ENCODE measurements at regions not wholly inside any gene's neighbourhood (a gene's known extent, or its start where the extent isn't known, plus 50 kb on each side); places are given as distances from the start of the nearest gene placed in this dataset.
"Not testable (repeated sequence)": the region's sequence is repeated elsewhere in the genome, so short reads cannot be mapped to it uniquely, and the experiment has no call there.

DNA sequence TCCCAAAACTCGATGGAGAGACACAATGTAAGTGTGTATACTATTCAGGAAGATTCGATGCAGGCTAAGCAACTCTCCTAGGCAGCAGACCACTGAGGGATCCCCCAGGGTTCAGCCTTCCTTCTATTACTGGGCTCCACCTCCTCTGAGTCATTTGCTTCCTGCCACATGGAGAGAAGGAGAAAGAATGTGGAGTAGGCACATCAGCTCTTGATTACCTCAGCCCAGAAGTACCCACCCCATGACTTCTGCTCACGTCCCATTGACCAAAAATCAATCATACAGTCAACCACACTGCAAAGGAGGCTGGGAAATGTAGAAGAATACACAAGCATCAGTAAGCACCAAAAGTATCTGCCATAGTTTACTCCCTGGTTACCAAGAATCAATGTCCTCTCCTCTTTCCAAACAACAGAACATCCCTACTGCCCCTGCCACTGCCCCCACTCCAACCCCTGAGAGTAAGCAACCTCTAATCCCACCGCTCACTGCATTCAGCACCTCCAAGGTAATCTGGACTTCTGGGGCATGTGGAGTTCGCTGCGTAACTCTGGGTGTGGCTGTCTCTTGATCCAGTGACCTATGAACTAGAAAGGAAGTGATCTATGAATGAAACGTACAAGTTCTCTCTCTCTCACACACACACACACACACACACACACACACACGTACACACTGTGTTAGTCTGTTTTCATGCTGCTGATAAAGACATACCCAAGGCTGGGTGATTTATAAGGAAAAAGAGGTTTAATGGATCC is 91.2 kb upstream of the C1QTNF7 start:
- DNase-seq (ENCODE audit: low read depth, low spot score): peak; percentile 35

DNA sequence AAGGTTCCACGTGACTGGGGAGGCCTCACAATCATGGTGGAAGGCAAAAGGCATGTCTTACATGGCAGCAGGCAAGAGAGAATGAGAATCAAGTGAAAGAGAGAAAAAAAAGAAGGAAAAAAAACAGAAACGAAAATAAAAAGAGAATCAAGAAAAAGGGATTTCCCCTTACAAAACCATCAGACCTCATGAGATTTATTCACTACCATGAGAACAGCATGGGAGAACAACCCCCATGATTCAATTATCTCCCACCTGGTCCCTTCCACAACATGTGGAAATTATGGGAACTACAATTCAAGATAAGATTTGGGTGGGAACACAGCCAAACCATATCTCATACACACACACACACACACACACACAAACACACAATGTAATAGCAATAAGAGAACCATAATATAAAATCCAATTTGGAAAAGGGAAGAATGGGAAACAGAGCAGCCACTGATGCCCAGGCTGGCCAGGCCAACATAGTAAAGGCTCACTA is 90.6 kb upstream of the C1QTNF7 start:
- DNase-seq (ENCODE audit: low read depth, low spot score): not testable (repeated sequence)

DNA sequence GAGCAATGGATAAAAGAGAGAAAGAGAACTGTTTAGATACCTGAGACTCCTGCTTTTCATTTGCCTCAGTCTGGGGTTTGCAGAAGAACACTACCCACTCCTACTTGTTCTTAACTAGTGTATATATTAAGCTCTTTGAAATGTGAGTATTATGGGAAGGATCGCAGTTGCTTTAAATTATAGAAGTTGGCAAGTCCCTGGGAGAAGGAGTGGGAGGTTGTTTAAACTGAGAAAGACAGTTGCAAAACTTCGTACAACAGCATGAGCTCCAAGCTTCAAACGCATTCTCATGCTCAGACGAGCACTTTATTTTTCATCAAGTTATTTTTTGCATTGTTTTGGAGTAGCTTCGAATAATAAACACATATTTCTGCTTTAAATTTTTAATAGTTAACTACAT is 88.1 kb upstream of the C1QTNF7 start:
- no peak for DNase-seq (ENCODE audit: low read depth, low spot score)

DNA sequence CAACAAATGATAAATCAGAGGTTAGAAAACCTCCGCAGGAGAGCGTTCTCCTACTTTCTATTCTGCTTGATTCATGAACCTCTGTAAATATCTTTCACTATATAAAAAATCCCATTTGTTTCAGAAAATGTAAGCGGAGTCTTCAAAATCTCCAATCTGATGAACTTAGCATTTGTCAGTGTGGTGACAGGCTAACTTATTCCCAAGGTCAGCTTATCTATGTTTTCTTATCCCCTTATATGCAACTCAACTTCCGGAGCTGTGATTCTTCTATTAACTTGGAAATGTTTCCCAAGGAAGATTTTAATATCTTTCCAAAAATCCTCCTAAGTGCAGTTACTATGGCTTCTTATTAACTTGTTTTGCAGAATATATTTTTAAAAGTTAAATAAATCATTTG is 87.5 kb upstream of the C1QTNF7 start:
- DNase-seq (ENCODE audit: low read depth, low spot score): no peak

DNA sequence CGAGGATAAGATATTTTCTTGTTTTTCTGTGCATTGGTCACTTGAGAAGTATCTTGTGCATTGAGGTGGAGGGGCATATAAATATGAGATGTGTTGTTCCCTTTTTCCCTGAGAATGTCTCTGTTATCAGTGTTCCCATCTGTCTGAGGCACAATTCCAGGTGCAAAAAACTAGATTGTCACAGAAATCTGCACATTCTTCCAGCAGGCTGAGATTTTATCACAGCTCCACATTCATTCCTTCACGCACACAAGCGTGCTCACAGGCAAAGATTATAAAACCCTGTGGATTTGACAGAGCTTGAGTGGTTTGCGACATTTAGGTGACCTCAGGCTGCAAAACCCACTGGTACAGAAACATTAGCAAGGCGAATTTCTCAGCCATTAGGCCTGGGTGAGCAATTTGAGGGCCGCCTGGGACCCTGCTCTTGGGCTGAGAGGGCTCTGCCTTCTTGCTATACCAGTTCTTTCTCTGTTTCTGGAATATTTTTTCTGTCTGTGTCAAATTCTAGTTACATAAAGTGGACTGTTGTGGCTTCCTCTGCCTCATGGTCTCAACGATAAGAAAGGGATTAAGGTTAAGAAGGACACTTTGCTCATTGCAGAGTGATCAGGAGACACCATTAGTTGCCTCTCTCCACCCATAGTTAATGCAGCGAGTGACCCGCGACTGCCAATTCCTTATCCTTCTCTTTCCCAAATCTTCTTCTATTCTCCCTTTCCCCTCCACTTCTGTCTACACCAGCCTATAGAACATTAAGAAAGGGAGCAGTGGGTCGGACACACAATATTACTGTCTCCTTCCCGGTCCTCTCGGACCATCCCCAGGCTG is 86.7 kb upstream of the C1QTNF7 start:
- DNase-seq (ENCODE audit: low read depth, low spot score): no peak

DNA sequence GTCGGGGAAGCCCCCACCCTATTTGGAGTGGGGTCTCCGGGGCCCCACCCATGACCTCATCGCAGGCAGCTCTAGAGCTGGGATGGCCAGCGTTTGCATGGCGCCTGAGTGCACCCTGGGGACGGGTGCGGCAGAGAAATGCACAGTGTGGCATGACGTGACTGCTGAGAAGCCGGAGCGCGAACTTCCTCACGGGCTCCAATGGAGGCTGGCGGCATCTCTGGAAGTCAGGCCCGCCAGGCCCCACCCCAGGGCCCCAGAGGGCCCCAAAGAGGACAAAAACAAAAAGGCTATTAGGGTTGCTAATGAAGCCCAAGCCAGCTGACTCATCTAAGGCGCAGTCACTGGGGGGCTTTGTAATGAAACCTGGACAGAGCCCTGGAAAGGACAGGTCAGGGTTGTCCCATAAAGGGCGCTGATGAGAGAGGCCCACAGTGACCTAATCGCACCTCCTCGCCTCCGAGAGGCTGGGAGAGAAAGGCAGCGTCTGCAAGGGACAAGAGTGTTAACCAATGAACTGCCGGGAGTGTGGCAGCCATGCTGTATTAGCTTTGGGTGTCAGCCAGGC is 86.0 kb upstream of the C1QTNF7 start:
- DNase-seq (ENCODE audit: low read depth, low spot score): no peak

DNA sequence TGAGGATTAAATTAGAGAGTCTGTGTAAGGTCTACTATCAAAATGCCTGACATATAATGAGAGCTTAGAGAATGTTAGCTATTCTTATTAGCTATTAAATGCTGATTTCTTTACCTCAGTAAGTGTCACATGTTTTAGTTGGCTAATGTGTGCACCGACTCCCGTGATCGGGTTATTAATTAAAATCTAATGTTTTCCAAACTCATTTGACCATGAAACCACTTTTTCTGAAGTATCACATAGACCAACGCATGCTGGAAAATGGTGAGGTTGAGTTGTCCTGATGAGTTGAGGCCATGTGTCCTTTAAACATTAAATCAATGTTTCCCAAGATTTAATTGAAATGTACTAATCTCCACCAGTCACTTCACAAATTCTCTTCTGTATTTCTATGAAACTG is 84.8 kb upstream of the C1QTNF7 start:
- no peak for DNase-seq (ENCODE audit: low read depth, low spot score)

DNA sequence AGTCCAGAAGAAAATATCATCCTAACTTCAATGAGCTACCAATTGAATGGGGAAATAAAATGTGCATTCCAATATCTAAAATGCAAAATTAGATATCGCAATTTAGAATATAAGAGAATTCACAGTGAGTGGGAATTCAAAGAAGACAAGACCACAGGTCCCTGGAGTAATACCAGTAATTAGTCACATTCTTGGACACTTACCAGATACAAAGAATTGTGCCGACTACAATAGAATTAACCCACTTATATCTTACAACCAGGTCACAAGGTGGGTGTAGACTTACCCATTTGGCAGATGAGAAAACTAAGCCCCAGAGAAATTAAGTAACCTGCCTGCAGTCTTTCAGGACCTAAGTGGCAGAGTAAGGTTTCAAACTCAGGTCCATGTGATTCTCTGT is 84.3 kb upstream of the C1QTNF7 start:
- no peak for DNase-seq (ENCODE audit: low read depth, low spot score)

DNA sequence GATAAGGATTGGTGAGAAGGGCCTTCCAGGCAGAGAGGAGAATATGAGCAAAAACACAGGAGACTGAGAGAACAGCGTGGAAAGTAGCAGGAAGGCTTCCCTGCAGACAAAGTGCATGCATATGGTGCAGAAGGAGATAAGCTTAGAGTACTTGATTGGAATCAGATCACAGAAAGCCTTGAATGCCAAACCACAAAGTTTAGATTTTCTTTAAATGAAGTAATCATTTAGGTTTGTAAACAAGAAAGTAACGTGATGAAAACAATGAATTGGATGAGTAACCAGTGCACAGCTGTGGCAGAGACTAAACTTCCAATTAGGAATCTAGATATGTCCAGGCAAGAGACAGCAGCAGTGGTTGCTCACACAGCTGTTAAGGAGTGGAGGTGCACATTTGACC is 83.8 kb upstream of the C1QTNF7 start:
- DNase-seq (ENCODE audit: low read depth, low spot score): no peak

DNA sequence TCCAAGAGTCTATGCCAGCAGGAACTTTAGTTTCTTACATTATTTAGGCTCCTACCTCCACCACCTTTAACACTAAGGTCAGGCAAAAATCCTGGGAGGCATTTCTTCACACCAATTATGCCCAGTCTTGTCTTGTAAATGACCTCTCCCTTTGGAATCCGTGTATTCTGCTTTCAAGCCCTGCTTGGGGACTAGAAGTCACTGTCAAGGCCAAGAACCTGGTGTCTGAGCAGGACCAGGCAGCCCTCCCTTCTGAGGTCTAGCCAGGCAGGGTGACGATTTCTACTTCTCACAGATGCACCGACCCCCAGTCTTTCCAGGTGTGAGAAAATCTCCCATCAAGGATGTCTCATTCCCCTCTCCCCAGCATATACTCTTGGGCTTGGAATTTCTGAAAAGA is 82.7 kb upstream of the C1QTNF7 start:
- DNase-seq (ENCODE audit: low read depth, low spot score): peak; percentile 25

DNA sequence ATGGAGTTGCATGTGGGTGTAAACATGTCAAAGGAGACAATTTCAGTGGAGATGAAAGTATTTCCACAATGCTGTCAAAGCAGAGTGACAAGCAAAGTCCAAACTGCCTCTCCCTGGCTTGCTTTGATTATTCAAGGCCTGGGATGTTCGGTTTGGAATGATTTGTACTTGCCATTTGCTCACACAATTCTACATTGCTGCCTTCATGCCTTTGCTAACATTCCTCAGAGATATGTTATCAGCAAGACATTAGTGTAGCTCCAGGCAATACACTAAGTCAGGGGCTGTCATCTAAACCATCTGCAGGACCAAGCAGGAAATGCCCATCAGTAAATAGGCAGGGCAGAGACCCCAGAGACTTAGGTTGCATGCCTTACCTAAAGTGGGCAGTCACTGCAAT is 79.6 kb upstream of the C1QTNF7 start:
- no peak for DNase-seq (ENCODE audit: low read depth, low spot score)

DNA sequence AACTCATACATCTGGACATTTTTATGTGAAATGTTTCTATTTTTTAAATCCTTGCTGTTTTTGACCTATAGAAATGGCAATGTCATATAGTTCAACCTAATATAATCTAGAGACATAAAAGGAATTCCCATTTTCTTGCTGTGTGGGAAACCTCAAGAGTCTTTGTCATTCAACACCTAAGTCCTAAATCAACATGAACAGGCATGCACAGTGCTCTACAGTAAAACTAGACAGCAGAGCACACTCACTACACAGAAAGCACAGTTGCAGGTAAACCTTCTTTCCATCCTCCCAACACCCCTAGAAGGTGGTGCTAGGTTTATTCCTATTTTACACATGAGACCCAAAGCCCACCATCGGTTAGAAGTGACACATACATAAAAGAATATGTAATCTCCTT is 79.1 kb upstream of the C1QTNF7 start:
- no peak for DNase-seq (ENCODE audit: low read depth, low spot score)

DNA sequence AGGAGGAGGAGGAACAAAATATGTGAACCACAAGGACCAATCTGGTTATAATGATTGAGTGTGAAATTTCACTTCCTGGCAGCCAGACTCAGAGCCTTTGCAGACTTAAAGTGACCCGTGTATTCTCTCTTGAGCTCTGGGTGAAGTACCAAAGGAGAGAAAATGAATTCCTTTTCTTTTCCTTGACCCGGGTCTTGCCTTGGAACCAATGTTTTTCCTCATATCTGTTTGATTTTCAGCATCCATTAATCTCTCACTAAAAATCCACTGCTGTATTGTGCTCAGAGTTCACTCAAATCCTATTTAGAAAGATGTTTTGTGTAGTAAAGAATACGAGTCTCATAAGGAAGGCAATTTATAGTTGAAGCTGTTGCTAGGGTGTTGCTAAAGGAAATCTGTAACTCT is 78.3 kb upstream of the C1QTNF7 start:
- no peak for DNase-seq (ENCODE audit: low read depth, low spot score)

DNA sequence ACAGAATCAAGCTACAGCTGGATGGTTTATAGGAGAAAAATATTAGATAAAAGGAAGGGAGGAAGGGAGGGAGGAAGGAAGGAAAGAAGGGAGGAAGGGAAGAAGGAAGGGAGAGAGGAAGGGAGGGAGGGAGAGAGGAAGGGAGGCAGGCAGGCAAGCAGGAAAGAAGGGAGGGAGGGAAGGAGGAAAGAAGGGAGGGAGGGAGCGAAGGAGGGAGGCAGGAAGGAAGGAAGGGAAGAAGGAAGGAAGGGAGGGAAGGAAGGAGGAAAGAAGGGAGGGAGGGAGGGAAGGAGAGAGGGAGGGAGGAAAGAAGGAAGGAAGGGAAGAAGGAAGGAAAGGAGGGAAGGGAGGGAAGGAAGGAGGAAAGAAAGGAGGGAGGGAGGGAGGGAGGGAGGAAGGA is 77.9 kb upstream of the C1QTNF7 start:
- DNase-seq (ENCODE audit: low read depth, low spot score): no peak

DNA sequence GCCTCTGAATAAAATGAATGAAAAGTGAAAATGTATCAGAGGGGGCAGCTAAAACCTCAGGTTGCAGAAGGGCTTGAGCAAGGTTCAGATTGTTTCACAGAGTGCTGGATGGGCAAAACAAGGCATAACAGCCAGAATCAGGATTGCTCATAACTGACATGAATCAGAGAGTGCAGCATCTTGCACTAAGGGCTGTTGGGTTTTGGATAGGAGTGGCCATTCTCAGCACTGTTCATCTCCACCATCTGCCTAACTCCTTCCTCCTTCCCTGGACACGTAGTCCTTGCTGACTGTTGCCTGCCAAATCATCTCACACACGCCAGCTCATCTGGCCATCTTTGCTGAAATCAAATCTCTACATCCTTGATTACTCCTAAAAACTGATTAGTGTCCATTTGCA is 75.3 kb upstream of the C1QTNF7 start:
- no peak for DNase-seq (ENCODE audit: low read depth, low spot score)

DNA sequence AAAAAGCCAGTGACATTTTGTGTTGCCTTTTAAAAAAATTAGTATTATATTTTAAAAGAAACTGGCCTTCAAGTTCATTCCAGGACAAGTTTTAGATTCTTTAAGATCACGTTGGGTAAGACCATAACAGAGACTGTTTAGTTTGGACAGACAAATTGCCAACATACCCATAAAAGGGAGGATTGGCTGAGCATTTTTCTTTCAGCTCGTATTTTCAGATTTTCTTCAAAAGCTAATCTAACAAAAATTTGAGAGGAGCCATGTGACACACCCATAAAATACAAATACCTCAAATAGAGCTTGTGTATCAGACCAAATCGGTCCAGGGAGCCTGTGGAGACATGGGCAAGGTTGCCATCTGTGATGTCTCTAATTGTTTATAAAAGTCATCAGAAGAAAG is 74.6 kb upstream of the C1QTNF7 start:
- no peak for DNase-seq (ENCODE audit: low read depth, low spot score)

DNA sequence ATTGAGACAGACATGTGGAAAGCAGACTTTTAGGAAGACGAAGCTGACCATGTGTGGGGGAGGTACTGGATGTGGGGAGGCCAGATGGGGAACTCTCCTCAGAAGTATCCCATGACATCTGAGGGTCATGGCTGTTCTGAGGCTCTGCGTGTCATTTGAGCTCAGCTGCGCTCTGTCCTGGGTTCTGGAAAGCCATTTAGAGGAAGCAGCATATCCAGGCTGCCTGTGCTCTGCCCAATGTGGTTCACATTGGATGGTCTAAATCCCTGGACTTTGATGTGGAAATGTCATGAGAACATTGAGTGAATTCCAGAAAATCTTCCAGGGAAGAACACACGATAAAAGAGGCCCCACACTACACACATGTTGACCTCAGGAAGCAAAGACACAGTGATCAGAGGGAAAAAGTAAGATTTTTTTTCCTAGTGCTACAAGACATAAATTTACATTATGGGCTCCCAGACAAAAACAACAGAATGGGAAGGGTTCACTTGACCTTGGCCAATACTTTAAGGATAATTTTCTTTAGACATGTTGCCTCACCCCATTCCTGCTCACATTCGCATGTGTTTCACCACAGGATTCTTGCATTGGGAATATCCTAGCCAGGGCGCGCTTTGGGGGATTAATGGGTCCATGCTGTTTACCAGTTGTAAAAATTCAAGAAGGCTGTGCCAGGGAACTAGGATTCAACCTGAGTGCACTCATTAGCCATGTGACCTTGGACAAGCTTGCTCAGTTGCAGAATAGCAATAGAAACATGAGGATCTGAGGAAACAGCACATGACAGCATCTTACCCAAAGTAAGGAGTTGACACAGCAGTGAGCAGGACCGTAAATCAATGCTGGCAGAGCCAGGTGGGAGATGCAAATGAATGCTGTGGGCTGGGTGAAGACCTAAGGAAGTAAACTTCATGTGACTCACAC is 73.2 kb upstream of the C1QTNF7 start:
- no peak for DNase-seq (ENCODE audit: low read depth, low spot score)

DNA sequence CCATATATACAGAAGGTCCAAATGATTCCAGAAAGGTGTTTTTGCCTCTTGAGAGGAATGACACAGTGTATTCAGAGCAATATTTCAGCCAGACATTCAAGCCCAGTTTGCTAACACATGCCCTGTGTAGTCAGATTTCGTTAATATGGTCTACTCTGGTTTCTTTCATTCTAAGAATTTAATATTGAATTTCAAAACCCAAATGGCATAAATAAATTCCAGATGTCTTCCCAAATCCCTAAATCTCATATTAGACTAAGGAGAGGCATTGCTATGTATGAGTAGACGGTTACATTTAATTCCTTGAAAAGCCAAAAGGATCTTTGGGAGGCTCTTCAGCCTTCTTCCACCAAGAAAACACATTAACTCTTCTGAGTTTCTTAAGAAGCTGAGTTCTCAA is 66.3 kb upstream of the C1QTNF7 start:
- no peak for DNase-seq (ENCODE audit: low read depth, low spot score)

DNA sequence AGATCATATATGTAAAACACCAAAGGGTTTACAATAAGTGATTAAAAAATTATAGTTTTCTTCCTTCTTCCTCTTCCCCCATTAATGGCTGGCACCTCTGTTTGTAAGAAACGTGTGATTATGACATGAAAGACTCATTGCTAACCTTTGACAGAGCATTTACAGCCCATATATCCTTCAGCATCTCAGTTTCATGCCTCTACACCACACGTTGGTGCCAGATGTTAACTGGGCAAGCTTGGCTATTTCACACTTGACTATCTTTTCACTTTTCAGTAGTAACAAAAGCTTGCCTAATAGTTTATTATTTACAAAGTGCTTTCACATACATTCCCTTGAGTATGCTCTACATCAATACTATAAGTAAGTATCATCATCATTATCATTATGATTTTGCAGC is 65.3 kb upstream of the C1QTNF7 start:
- no peak for DNase-seq (ENCODE audit: low read depth, low spot score)

DNA sequence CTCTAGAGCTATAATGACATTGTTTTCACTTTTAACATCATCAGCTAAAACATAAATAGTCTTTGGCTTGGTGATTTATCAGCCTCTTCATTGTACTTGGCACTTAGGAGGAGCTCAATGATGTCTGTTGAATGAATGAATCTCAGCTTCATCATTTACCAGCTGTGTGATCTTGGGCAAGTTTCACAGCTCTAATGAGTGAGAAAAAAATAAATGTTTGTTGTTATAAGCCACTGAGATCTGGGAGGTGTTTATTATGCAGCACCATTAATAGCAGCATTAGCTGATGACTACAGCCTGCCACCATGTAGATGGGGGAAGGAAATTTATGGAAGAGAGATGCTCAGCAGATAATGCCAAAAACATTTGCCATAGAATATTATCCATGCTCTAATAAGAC is 63.6 kb upstream of the C1QTNF7 start:
- DNase-seq (ENCODE audit: low read depth, low spot score): no peak

DNA sequence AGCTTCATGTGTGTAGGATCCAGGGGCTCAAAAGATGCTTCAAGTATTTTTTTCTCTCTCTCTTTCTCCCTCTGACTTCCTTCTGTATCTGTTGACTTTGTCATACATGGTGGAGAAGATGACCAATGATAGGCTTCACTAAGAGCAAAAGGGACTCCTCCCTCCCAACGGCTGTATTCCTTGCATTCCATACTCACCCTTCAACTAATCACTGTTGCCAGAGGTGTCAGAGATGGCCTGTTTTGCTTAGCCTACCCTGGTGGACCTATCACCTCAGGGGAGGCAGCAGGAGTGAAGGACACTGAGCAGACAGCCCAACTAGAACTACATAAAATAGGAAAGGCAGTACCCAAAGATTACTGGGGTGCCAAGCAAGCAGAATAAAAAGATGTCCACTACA is 62.2 kb upstream of the C1QTNF7 start:
- DNase-seq (ENCODE audit: low read depth, low spot score): peak; percentile 33

DNA sequence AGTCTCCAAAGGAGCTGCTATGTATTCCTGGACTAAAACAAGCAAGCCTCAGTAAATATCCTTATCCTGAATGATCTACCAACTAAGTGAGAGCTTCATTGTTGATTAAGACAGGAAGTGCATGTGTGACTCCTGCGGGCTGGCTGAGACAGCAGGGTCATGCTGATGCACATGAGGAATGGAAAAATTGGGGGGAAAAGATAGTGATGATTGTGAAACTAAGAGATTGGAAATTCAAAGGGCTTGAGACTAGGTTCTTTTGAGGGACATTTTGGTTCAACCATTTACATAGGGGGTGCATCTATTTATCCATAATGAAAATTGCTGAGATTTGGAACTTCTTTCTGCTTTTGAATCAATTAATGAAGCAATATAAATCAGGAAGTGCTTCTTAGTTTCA is 61.1 kb upstream of the C1QTNF7 start:
- DNase-seq (ENCODE audit: low read depth, low spot score): no peak

All from ELF-1 (cell line).